Activated naive CD4-positive, alpha-beta T cell treated with anti-CD3 and anti-CD28 coated beads, Interleukin-2, amount 10 ng/mL, durations not matched to agents 7 days and 5 days (primary cell): ENCODE measurements at regions not wholly inside any gene's neighbourhood (a gene's known extent, or its start where the extent isn't known, plus 50 kb on each side); places are given as distances from the start of the nearest gene placed in this dataset.

ENCODE experiments used
- CTCF ChIA-PET: fragments of 350-600 bp; sonication (Branson Sonifier 250); formaldehyde crosslinking; loops from one replicate; lab custom pipeline; 2021; ENCODE audit warnings: antibody characterized with exemption; lab: Charles Lee
- DNase-seq: peaks from one replicate; pipeline ENCODE4 v3.0.0-alpha.2; 2020
- H3K27ac Mint-ChIP-seq: one replicate; pipeline ENCODE4 v1.8.0; 2021; ENCODE audit warnings: mild to moderate bottlenecking, moderate library complexity, mixed read lengths
- H3K27me3 Mint-ChIP-seq: one replicate; pipeline ENCODE4 v1.8.0; 2021; ENCODE audit warnings: mild to moderate bottlenecking, mixed read lengths
- H3K36me3 Mint-ChIP-seq: one replicate; pipeline ENCODE4 v1.8.0; 2021; ENCODE audit warnings: mixed read lengths
- H3K4me1 Mint-ChIP-seq: one replicate; pipeline ENCODE4 v1.8.0; 2021; ENCODE audit warnings: mixed read lengths
- H3K4me3 Mint-ChIP-seq: one replicate; pipeline ENCODE4 v1.8.0; 2021; ENCODE audit warnings: mild to moderate bottlenecking, moderate library complexity, mixed read lengths
- H3K9me3 Mint-ChIP-seq: one replicate; pipeline ENCODE4 v1.8.0; 2021; ENCODE audit warnings: mixed read lengths

- Mint-ChIP-seq H3K27me3 (no peaks in the 10 kb centered on the region), H3K36me3 (no peaks in the 10 kb centered on the region), H3K27ac (no peak overlapping the region), H3K9me3 (no peaks in the 10 kb centered on the region), H3K4me1 (peaks cover 10% of the 10 kb centered on the region), H3K4me3 (no peak overlapping the region)
- CTCF ChIA-PET, result no interaction called here
- DNase-seq, result no peak
Observed at GRCh38 chr1:239555350-239555749, 169.0 kb downstream of the CHRM3 start.

DNA sequence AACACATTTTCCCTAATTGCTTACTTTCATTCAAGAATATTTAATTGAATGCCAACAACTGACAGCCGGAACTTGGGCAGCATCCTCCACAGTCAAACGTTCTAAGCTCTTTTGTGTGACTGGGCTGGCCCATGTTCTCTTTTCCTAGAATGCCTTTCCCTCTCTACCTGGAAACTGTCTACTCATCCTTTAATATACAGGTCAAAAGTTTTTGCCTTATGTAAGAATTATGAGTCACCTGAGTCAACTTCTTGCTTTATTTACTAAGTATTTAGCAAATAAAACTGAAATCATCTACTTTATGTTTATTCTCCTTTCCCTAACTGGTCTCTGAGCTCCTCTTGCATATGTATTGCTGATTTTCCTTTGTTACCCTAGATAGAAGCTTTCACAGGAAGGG is 172.2 kb downstream of the CHRM3 start:
- Mint-ChIP-seq H3K4me1 (peaks cover 10% of the 10 kb centered on the region), H3K36me3 (no peaks in the 10 kb centered on the region), H3K4me3 (no peak overlapping the region), H3K9me3 (no peaks in the 10 kb centered on the region), H3K27ac (no peak overlapping the region), H3K27me3 (no peaks in the 10 kb centered on the region)
- no peak for DNase-seq
- CTCF ChIA-PET, result interaction anchor here (0.9 kb wide), 1 partner anchor 339 kb away, joined by 3 read pairs; no protein-coding TSS in a partner anchor

DNA sequence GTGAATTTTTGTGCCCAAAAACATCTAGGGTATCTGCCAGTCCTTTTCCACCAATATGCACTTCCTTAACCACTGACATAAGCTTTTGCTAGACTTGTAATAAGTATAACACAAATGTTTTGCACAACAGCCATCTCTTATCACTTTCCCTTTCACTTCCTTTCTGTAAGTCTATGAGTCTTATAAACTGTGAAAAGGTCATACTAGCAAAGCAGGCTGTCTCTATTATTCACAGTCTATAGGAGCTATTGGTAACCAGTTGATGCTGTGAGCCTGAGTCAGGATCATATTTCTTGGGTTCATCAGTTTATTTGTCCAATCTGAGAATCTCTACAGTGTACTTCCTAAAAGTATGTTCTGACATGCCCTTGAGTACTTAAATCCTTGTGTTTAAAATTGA is 172.6 kb downstream of the CHRM3 start:
- H3K27ac Mint-ChIP-seq, result no peak overlapping the region
- no peaks in the 10 kb centered on the region for H3K9me3 Mint-ChIP-seq
- H3K36me3 Mint-ChIP-seq, result no peaks in the 10 kb centered on the region
- CTCF ChIA-PET, result interaction anchor here (0.9 kb wide), 1 partner anchor 338 kb away, joined by 3 read pairs; no protein-coding TSS in a partner anchor
- no peak overlapping the region for H3K4me3 Mint-ChIP-seq
- peaks cover 10% of the 10 kb centered on the region for H3K4me1 Mint-ChIP-seq
- no peak for DNase-seq
- no peaks in the 10 kb centered on the region for H3K27me3 Mint-ChIP-seq

DNA sequence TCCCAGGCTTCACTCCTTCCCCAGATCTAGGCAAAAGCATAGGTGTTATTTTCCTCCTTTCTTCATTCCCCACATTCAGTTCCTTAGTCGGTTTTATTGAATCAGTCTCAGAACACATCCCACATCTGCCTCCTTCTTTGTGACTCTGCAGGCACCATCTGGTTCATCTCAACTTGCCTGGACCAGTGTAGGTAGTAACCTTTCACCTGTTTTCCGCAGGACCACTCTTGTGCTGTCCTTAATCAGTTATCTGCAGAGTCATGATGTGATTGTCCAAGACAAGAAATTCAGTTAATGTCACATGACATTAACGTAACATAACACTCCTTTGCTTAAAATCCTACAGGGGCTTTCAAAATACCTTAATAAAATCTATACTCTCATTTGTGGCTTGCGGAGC is 174.6 kb downstream of the CHRM3 start:
- no peak for DNase-seq
- CTCF ChIA-PET, result no interaction called here
- Mint-ChIP-seq H3K36me3 (no peaks in the 10 kb centered on the region), H3K27ac (no peak overlapping the region), H3K27me3 (no peaks in the 10 kb centered on the region), H3K4me3 (no peak overlapping the region), H3K9me3 (no peaks in the 10 kb centered on the region), H3K4me1 (peaks cover 10% of the 10 kb centered on the region)

DNA sequence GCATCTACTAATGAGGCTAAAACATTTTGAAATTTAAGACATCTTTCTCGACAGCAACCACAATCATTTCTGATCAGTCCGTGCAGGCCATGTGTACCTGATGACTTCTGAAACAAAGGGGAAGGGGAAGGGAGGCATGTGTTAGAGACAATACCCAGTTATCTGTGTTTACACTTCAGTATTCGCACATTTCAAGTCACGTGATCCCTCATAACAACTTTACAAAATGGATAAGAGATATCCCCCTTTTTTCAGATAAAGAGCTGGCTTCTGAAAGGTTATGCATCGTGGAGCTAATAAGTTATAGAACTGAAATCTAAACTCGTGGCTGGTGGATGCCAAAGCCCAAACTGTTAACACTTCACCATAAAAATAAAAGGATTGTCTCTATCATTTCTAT is 175.7 kb downstream of the CHRM3 start:
- no peaks in the 10 kb centered on the region for H3K9me3 Mint-ChIP-seq
- no peaks in the 10 kb centered on the region for H3K27me3 Mint-ChIP-seq
- H3K4me1 Mint-ChIP-seq, result peaks cover 10% of the 10 kb centered on the region
- no peak overlapping the region for H3K27ac Mint-ChIP-seq
- no peak overlapping the region for H3K4me3 Mint-ChIP-seq
- CTCF ChIA-PET, result no interaction called here
- no peak for DNase-seq
- no peaks in the 10 kb centered on the region for H3K36me3 Mint-ChIP-seq

- no peaks in the 10 kb centered on the region for H3K27me3 Mint-ChIP-seq
- H3K9me3 Mint-ChIP-seq, result no peaks in the 10 kb centered on the region
- no peak overlapping the region for H3K4me3 Mint-ChIP-seq
- CTCF ChIA-PET, result interaction anchor here (0.7 kb wide), 1 partner anchor 12 kb away, joined by 3 read pairs; no protein-coding TSS in a partner anchor
- peaks cover 6% of the 10 kb centered on the region for H3K4me1 Mint-ChIP-seq
- no peaks in the 10 kb centered on the region for H3K36me3 Mint-ChIP-seq
- H3K27ac Mint-ChIP-seq, result no peak overlapping the region
- DNase-seq, result no peak
Observed at GRCh38 chr1:239563681-239564080, 177.3 kb downstream of the CHRM3 start.

- no peak for DNase-seq
- Mint-ChIP-seq H3K4me1 (no peaks in the 10 kb centered on the region), H3K27me3 (no peaks in the 10 kb centered on the region), H3K4me3 (no peak overlapping the region), H3K36me3 (no peaks in the 10 kb centered on the region), H3K9me3 (no peaks in the 10 kb centered on the region), H3K27ac (no peak overlapping the region)
- CTCF ChIA-PET, result no interaction called here
Observed at GRCh38 chr1:239566074-239566473, 179.7 kb downstream of the CHRM3 start.

GRCh38 chr1:239570878-239571277 is 184.5 kb downstream of the CHRM3 start:
- Mint-ChIP-seq H3K9me3 (no peaks in the 10 kb centered on the region), H3K27ac (no peak overlapping the region), H3K27me3 (no peaks in the 10 kb centered on the region), H3K36me3 (no peaks in the 10 kb centered on the region), H3K4me1 (no peaks in the 10 kb centered on the region), H3K4me3 (no peak overlapping the region)
- CTCF ChIA-PET, result interaction anchor here (1.2 kb wide), 1 partner anchor 23 kb away, joined by 3 read pairs; no protein-coding TSS in a partner anchor
- no peak for DNase-seq

DNA sequence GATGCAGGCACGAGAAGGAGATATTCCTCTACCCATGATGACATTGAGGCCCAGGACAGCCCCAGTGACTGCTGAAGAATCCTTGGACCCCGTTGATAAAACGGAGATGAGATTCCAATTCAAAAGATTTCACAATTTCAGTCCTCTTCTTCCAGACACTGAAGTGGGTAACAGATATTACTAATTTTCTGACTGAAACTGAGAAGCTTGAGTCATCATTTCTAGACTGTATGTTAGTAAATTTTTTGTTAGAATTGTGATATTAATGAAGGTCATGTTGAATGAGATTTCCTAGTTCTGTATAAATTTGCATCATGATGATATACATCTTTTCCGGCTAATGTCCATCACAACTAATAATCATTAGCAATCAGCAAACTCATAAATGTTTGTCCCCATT is 185.8 kb downstream of the CHRM3 start:
- H3K36me3 Mint-ChIP-seq, result no peaks in the 10 kb centered on the region
- H3K27me3 Mint-ChIP-seq, result no peaks in the 10 kb centered on the region
- H3K4me3 Mint-ChIP-seq, result no peak overlapping the region
- CTCF ChIA-PET, result interaction anchor here (1.3 kb wide), 1 partner anchor 326 kb away, joined by 3 read pairs; no protein-coding TSS in a partner anchor
- no peaks in the 10 kb centered on the region for H3K4me1 Mint-ChIP-seq
- no peaks in the 10 kb centered on the region for H3K9me3 Mint-ChIP-seq
- DNase-seq, result no peak
- no peak overlapping the region for H3K27ac Mint-ChIP-seq

- DNase-seq, result no peak
Observed at GRCh38 chr1:239574112-239574511, 187.7 kb downstream of the CHRM3 start.

GRCh38 chr1:239575113-239575512 is 188.7 kb downstream of the CHRM3 start:
- no peaks in the 10 kb centered on the region for H3K27me3 Mint-ChIP-seq
- H3K27ac Mint-ChIP-seq, result no peak overlapping the region
- H3K4me1 Mint-ChIP-seq, result no peaks in the 10 kb centered on the region
- no peak overlapping the region for H3K4me3 Mint-ChIP-seq
- no peaks in the 10 kb centered on the region for H3K9me3 Mint-ChIP-seq
- no peaks in the 10 kb centered on the region for H3K36me3 Mint-ChIP-seq
- DNase-seq, result no peak
- CTCF ChIA-PET, result interaction anchor here (0.6 kb wide), 1 partner anchor 12 kb away, joined by 3 read pairs; no protein-coding TSS in a partner anchor

More at GRCh38 chr1:239574112-239574511, 187.7 kb downstream of the CHRM3 start:
- H3K4me3 Mint-ChIP-seq, result no peak overlapping the region
- H3K36me3 Mint-ChIP-seq, result no peaks in the 10 kb centered on the region
- no peak overlapping the region for H3K27ac Mint-ChIP-seq
- no peaks in the 10 kb centered on the region for H3K4me1 Mint-ChIP-seq
- CTCF ChIA-PET, result no interaction called here
- no peaks in the 10 kb centered on the region for H3K9me3 Mint-ChIP-seq
- no peaks in the 10 kb centered on the region for H3K27me3 Mint-ChIP-seq

DNA sequence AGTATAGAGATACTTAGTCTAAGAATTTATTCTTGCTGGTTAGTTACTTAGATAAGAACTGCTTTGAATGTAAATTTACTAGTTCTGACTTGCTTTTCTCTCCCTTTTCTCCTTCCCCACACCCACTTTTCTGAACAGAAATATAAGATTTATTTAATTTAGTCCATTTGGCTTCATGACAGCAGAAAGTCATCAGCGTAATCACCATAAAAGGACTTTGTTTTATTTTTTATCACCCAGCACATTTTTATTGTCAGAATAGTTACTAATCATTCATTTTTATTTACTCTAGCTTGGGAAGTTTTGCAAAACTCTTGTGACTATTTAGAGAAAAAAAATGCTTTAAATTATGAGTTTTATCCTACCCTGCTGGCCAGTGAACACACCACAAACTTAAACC is 197.2 kb downstream of the CHRM3 start:
- H3K4me1 Mint-ChIP-seq, result peaks cover 6% of the 10 kb centered on the region
- H3K4me3 Mint-ChIP-seq, result no peak overlapping the region
- H3K27ac Mint-ChIP-seq, result no peak overlapping the region
- no peaks in the 10 kb centered on the region for H3K9me3 Mint-ChIP-seq
- CTCF ChIA-PET, result no interaction called here
- no peaks in the 10 kb centered on the region for H3K27me3 Mint-ChIP-seq
- no peaks in the 10 kb centered on the region for H3K36me3 Mint-ChIP-seq
- DNase-seq, result no peak

GRCh38 chr1:239586128-239586527 is 199.8 kb downstream of the CHRM3 start:
- H3K36me3 Mint-ChIP-seq, result no peaks in the 10 kb centered on the region
- no peaks in the 10 kb centered on the region for H3K27me3 Mint-ChIP-seq
- H3K27ac Mint-ChIP-seq, result no peak overlapping the region
- H3K4me3 Mint-ChIP-seq, result no peak overlapping the region
- no peaks in the 10 kb centered on the region for H3K9me3 Mint-ChIP-seq
- no peak for DNase-seq
- peaks cover 6% of the 10 kb centered on the region for H3K4me1 Mint-ChIP-seq
- CTCF ChIA-PET, result interaction anchor here (1.4 to 2.8 kb wide), 2 partner anchors 216 to 312 kb away, joined by 4 to 15 read pairs; no protein-coding TSS in a partner anchor

GRCh38 chr1:239587066-239587465 is 200.7 kb downstream of the CHRM3 start:
- Mint-ChIP-seq H3K9me3 (no peaks in the 10 kb centered on the region), H3K36me3 (no peaks in the 10 kb centered on the region), H3K27me3 (no peaks in the 10 kb centered on the region), H3K4me3 (no peak overlapping the region), H3K4me1 (peaks cover 6% of the 10 kb centered on the region), H3K27ac (no peak overlapping the region)
- DNase-seq, result peak; percentile 36
- CTCF ChIA-PET, result interaction anchor here (0.6 to 2.8 kb wide), 6 partner anchors 132 to 311 kb away, joined by 3 to 15 read pairs (median 4); no protein-coding TSS in a partner anchor

- no peak overlapping the region for H3K27ac Mint-ChIP-seq
- no peaks in the 10 kb centered on the region for H3K9me3 Mint-ChIP-seq
- no peaks in the 10 kb centered on the region for H3K36me3 Mint-ChIP-seq
- no peak for DNase-seq
- peaks cover 6% of the 10 kb centered on the region for H3K4me1 Mint-ChIP-seq
- no peaks in the 10 kb centered on the region for H3K27me3 Mint-ChIP-seq
- H3K4me3 Mint-ChIP-seq, result no peak overlapping the region
- CTCF ChIA-PET, result interaction anchor here (0.6 to 2.8 kb wide), 6 partner anchors 132 to 310 kb away, joined by 3 to 15 read pairs (median 4); no protein-coding TSS in a partner anchor
Observed at GRCh38 chr1:239587574-239588369, 201.4 kb downstream of the CHRM3 start.
